IMR-90 (cell line): ENCODE measurements at regions not wholly inside any gene's neighbourhood (a gene's known extent, or its start where the extent isn't known, plus 50 kb on each side); places are given as distances from the start of the nearest gene placed in this dataset.

Source experiments
- ATAC-seq: fragments of 200-7000 bp; cut with Tn5 transposase; 2 replicates; pipeline ENCODE4 v1.9.1; 2020; ENCODE audit warnings: low read depth, mild to moderate bottlenecking, moderate library complexity
- BruUV-seq: library from RNA; stranded (reverse); fragments of 400-500 nt; replicated peaks from 2 replicates; lab custom pipeline; 2021; lab: Mats Ljungman, UMichigan
- CTCF ChIA-PET: fragments of 300-600 bp; formaldehyde crosslinking; extraction: SDS; loops from one replicate; lab custom pipeline; 2021; ENCODE audit warnings: antibody characterized with exemption; lab: Yijun Ruan, JAX
- POLR2A ChIA-PET: fragments of 300-600 bp; sonication (Branson Sonifier 250); formaldehyde crosslinking; loops from one replicate; lab custom pipeline; 2022; ENCODE audit warnings: antibody characterized with exemption; ENCODE audit not compliant: unreplicated experiment; lab: Charles Lee
- DNase-seq: peaks from one replicate; pipeline ENCODE4 v3.0.0; 2013
- H2AFZ ChIP-seq: replicated peaks from 2 replicates; pipeline ENCODE3; 2013; ENCODE audit warnings: low read length, mild to moderate bottlenecking; ENCODE audit not compliant: poor library complexity
- H2AK5ac ChIP-seq: 2 replicates; pipeline ENCODE4 v1.6.1; 2013; ENCODE audit warnings: low read depth, low read length, inconsistent platforms
- H2AK9ac ChIP-seq: replicated peaks from 2 replicates; pipeline ENCODE3; 2013; ENCODE audit warnings: mild to moderate bottlenecking, low read depth, low read length, moderate library complexity; ENCODE audit not compliant: poor library complexity
- H2BK120ac ChIP-seq: 2 replicates; pipeline ENCODE4 v1.6.1; 2013; ENCODE audit warnings: low read depth, low read length, inconsistent platforms
- H2BK15ac ChIP-seq: 3 replicates; pipeline ENCODE4 v1.6.1; 2013; ENCODE audit warnings: low read depth, low read length, inconsistent platforms
- H2BK20ac ChIP-seq: 2 replicates; pipeline ENCODE4 v1.6.1; 2013; ENCODE audit warnings: low read depth, mild to moderate bottlenecking, inconsistent platforms, low read length, moderate library complexity
- H2BK5ac ChIP-seq: 2 replicates; pipeline ENCODE4 v1.6.1; 2013; ENCODE audit warnings: mild to moderate bottlenecking, low read depth, low read length, inconsistent platforms; ENCODE audit not compliant: poor library complexity, severe bottlenecking
- H3K14ac ChIP-seq: replicated peaks from 2 replicates; pipeline ENCODE4 v1.6.1; 2013; ENCODE audit warnings: low read depth, low read length, inconsistent platforms
- H3K18ac ChIP-seq: 2 replicates; pipeline ENCODE4 v1.6.1; 2013; ENCODE audit warnings: low read depth, low read length, control low read depth
- H3K23ac ChIP-seq: 2 replicates; pipeline ENCODE4 v1.6.1; 2013; ENCODE audit warnings: low read depth, low read length, inconsistent platforms
- H3K27ac ChIP-seq: 2 replicates; pipeline ENCODE4 v1.5.1; 2013; ENCODE audit warnings: mild to moderate bottlenecking, control low read depth, low read length; ENCODE audit not compliant: insufficient read depth
- H3K27me3 ChIP-seq: 2 replicates; pipeline ENCODE4 v1.6.1; 2013; ENCODE audit warnings: low read length; ENCODE audit not compliant: control insufficient read depth, insufficient read depth
- H3K36me3 ChIP-seq: 2 replicates; pipeline ENCODE4 v1.6.1; 2013; ENCODE audit warnings: low read length, mixed read lengths; ENCODE audit not compliant: control insufficient read depth, insufficient read depth
- H3K4ac ChIP-seq: 2 replicates; pipeline ENCODE4 v1.6.1; 2013; ENCODE audit warnings: low read depth, low read length, inconsistent platforms
- H3K4me1 ChIP-seq: 2 replicates; pipeline ENCODE4 v1.6.1; 2013; ENCODE audit warnings: low read length, mixed read lengths; ENCODE audit not compliant: control insufficient read depth, insufficient read depth
- H3K4me2 ChIP-seq: 2 replicates; pipeline ENCODE4 v1.6.1; 2013; ENCODE audit warnings: low read depth, mild to moderate bottlenecking, control low read depth, low read length, moderate library complexity
- H3K4me3 ChIP-seq: 2 replicates; pipeline ENCODE4 v1.5.1; 2013; ENCODE audit warnings: low read depth, mild to moderate bottlenecking, control low read depth, low read length, moderate library complexity; ENCODE audit not compliant: insufficient read depth
- H3K56ac ChIP-seq: 2 replicates; pipeline ENCODE4 v1.6.1; 2013; ENCODE audit warnings: low read length, inconsistent platforms; ENCODE audit not compliant: insufficient read depth; ENCODE audit errors: extremely low read depth
- H3K79me1 ChIP-seq, 2 experiments: 2 replicates each; pipeline ENCODE4 v1.6.1; 2013; ENCODE audit warnings: low read length in 2 of 2, inconsistent platforms in 1 of 2, low read depth in 1 of 2
- H3K9ac ChIP-seq: 2 replicates; pipeline ENCODE4 v1.6.1; 2013; ENCODE audit warnings: low read depth, low read length, control low read depth
- H3K9me1 ChIP-seq: 2 replicates; pipeline ENCODE4 v1.6.1; 2013; ENCODE audit warnings: low read length, inconsistent platforms; ENCODE audit not compliant: insufficient read depth
- H3K9me3 ChIP-seq: 2 replicates; pipeline ENCODE4 v1.6.1; 2013; ENCODE audit warnings: low read length; ENCODE audit not compliant: control insufficient read depth, insufficient read depth
- H4K20me1 ChIP-seq: 2 replicates; pipeline ENCODE4 v1.6.1; 2013; ENCODE audit warnings: low read length, inconsistent platforms; ENCODE audit not compliant: insufficient read depth
- H4K5ac ChIP-seq: 2 replicates; pipeline ENCODE4 v1.6.1; 2013; ENCODE audit warnings: mild to moderate bottlenecking, low read depth, low read length, control low read depth
- H4K8ac ChIP-seq, 2 experiments: 2 replicates each; pipeline ENCODE4 v1.6.1; 2013; ENCODE audit warnings: low read depth in 2 of 2, low read length in 2 of 2, control low read depth in 1 of 2, inconsistent platforms in 1 of 2
- H4K91ac ChIP-seq: 2 replicates; pipeline ENCODE4 v1.6.1; 2013; ENCODE audit warnings: low read depth, low read length, inconsistent platforms; ENCODE audit not compliant: insufficient read depth
- BHLHE40 ChIP-seq: fragments of 150-350 bp; IDR thresholded peaks from 2 replicates; pipeline ENCODE4 v1.6.1; 2016; ENCODE audit warnings: mild to moderate bottlenecking, low read depth, low read length
- NFE2L2 ChIP-seq: fragments of 150-350 bp; IDR thresholded peaks from 2 replicates; pipeline ENCODE4 v1.6.1; 2016; ENCODE audit warnings: low read depth, mild to moderate bottlenecking, low read length
- POLR2A ChIP-seq: IDR thresholded peaks from 2 replicates; pipeline ENCODE4 v1.6.1; 2012; ENCODE audit warnings: mild to moderate bottlenecking, low read depth, low read length
- WGBS, 2 experiments: methylation state at CpG; one replicate each; pipeline versions ENCODE4 v1.1.5 to v1.1.7; 2013; ENCODE audit warnings: missing lambda C conversion rate in 2 of 2; ENCODE audit not compliant: insufficient read length in 1 of 2; ENCODE audit errors: extremely low coverage in 2 of 2; 5-methylcytosine and 5-hydroxymethylcytosine counted together
- dilution Hi-C: fragments of 300-500 bp; cut with HindIII; formaldehyde crosslinking; loops from one replicate; pipeline ENCODE4 v1.14.3; 2018; ENCODE audit warnings: low sequenced_read_pairs; ENCODE audit not compliant: unreplicated experiment
- in situ Hi-C: fragments of 300-500 bp; cut with MboI; formaldehyde crosslinking; loops from 3 replicates; pipeline ENCODE4 v1.14.3; 2019; ENCODE audit warnings: low sequenced_read_pairs, inconsistent platforms, mixed read lengths
- intact Hi-C: fragments of 100-400 bp; cut with micrococcal nuclease; formaldehyde crosslinking; loops from 2 replicates; pipeline ENCODE4 v1.10.0; 2022
- TF ChIP-seq, protein P1 (sequence below): conservative IDR thresholded peaks from 2 replicates; pipeline ENCODE4 v1.5.1; 2012; ENCODE audit warnings: mild to moderate bottlenecking, low read depth, low read length, improper control_type of control experiment

DNA sequence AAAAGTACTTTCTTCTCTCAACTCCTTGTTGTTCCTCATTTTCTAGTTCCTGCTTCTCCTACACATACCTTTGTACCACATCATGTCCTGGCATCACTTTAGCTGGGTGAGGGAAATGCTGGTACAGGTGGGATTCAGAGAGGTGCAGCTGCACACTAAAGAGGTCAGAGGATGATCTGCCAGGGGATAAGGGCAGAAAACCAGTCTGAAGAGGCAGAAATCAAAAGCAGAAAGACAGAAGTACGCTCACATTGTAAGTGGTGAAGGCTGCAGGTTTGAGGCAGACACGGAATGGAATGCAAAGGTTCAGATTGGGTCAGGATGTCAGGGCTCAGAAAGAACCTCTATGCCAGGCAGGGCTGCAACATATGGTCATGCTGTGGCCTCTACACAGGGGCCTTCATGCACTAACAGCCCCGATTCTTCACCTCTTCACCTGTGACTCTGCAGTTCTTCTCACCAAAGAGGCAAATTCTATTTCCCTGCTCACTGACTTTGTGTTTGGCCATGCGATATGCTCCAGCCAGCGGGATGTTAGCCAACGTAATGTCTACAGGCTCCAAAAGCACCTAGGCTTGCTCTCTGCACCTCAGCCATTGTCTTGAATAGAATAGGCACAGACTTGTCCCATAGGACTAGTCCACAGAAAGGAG, 373.7 kb downstream of the NXPE2 start:
- H3K9me3 ChIP-seq: peaks cover 5% of the 10 kb centered on the region; the same call in 1 of the 2 replicates
- no peaks in the 10 kb centered on the region for H3K9me1 ChIP-seq
- no peak overlapping the region for H3K23ac ChIP-seq
- WGBS, 2 experiments: 0% methylated on average over 1 of the region's 6 CpGs; no CpG with 5 or more reads in 1 of the 2 experiments
- no peak overlapping the region for H4K8ac ChIP-seq
- no peak overlapping the region for H3K9ac ChIP-seq
- H2AK5ac ChIP-seq: no peak overlapping the region
- H3K14ac ChIP-seq: no peak overlapping the region
- H3K4ac ChIP-seq: no peak overlapping the region
- H4K5ac ChIP-seq: no peak overlapping the region
- H3K27me3 ChIP-seq: no peaks in the 10 kb centered on the region
- H3K27ac ChIP-seq: no peak overlapping the region
- POLR2A ChIA-PET: no interaction called here
- H3K4me3 ChIP-seq: no peak overlapping the region
- H2AK9ac ChIP-seq: no peak overlapping the region
- TF ChIP-seq BHLHE40 (no peak), NFE2L2 (no peak), POLR2A (no peak)
- TF ChIP-seq, protein P1, sequence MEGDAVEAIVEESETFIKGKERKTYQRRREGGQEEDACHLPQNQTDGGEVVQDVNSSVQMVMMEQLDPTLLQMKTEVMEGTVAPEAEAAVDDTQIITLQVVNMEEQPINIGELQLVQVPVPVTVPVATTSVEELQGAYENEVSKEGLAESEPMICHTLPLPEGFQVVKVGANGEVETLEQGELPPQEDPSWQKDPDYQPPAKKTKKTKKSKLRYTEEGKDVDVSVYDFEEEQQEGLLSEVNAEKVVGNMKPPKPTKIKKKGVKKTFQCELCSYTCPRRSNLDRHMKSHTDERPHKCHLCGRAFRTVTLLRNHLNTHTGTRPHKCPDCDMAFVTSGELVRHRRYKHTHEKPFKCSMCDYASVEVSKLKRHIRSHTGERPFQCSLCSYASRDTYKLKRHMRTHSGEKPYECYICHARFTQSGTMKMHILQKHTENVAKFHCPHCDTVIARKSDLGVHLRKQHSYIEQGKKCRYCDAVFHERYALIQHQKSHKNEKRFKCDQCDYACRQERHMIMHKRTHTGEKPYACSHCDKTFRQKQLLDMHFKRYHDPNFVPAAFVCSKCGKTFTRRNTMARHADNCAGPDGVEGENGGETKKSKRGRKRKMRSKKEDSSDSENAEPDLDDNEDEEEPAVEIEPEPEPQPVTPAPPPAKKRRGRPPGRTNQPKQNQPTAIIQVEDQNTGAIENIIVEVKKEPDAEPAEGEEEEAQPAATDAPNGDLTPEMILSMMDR: no peak
- H3K4me2 ChIP-seq: no peak overlapping the region
- no peaks in the 10 kb centered on the region for H3K36me3 ChIP-seq
- in situ Hi-C loops (no loop called here), dilution Hi-C loops (no loop called here), intact Hi-C loops (no loop called here)
- no TSS peak for BruUV-seq
- H3K79me1 ChIP-seq: no peaks in the 10 kb centered on the region
- no peak overlapping the region for H4K91ac ChIP-seq
- no peak overlapping the region for H2BK120ac ChIP-seq
- no peak overlapping the region for H2AFZ ChIP-seq
- H2BK5ac ChIP-seq: no peak overlapping the region
- no peaks in the 10 kb centered on the region for H4K20me1 ChIP-seq
- ATAC-seq (no peak), DNase-seq (no peak)
- CTCF ChIA-PET: no interaction called here
- H3K56ac ChIP-seq: no peak overlapping the region
- no peaks in the 10 kb centered on the region for H3K4me1 ChIP-seq
- no peak overlapping the region for H2BK15ac ChIP-seq
- no peak overlapping the region for H3K18ac ChIP-seq
- no peak overlapping the region for H2BK20ac ChIP-seq
